GM12878 (cell line): ENCODE measurements at regions not wholly inside any gene's neighbourhood (a gene's known extent, or its start where the extent isn't known, plus 50 kb on each side); places are given as distances from the start of the nearest gene placed in this dataset.

ENCODE experiments used
- ATAC-seq: fragments of 200-7000 bp; cut with Tn5 transposase; 3 replicates; pipeline ENCODE4 v1.9.1; 2020; ENCODE audit warnings: mild to moderate bottlenecking, moderate library complexity
- BruUV-seq: library from RNA; stranded (reverse); fragments of 400-500 nt; replicated peaks from 2 replicates; lab custom pipeline; 2021; lab: Mats Ljungman, UMichigan
- CTCF ChIA-PET: fragments of 300-600 bp; sonication (Branson Sonifier 250); formaldehyde crosslinking; extraction: SDS; loops from one replicate; lab custom pipeline; 2021; ENCODE audit warnings: inconsistent platforms; lab: Yijun Ruan, JAX
- POLR2A ChIA-PET: fragments of 350-600 bp; formaldehyde crosslinking; extraction: SDS; loops from one replicate; lab custom pipeline; 2021; ENCODE audit warnings: inconsistent platforms; lab: Charles Lee
- RAD21 ChIA-PET: fragments of 300-600 bp; sonication (Branson Sonifier 250); formaldehyde crosslinking; loops from one replicate; lab custom pipeline; 2023; ENCODE audit warnings: antibody characterized with exemption; ENCODE audit not compliant: unreplicated experiment; lab: Charles Lee
- SMC1A ChIA-PET: fragments of 300-600 bp; sonication (Branson Sonifier 250); formaldehyde crosslinking; loops from one replicate; lab custom pipeline; 2023; ENCODE audit not compliant: unreplicated experiment, uncharacterized antibody; lab: Charles Lee
- DNase-seq: peaks from one replicate; pipeline ENCODE4 v3.0.0-alpha.2; 2011; ENCODE audit warnings: low read depth, low spot score
- FAIRE-seq: peaks from 3 replicates; lab custom pipeline; 2011; peaks lifted over from hg19 to GRCh38; lab: Jason Lieb, UNC
- H2AFZ ChIP-seq: 2 replicates; pipeline ENCODE4 v1.6.0; 2011; ENCODE audit warnings: low read depth, low read length, control low read depth; ENCODE audit not compliant: control insufficient read depth
- H3K27ac ChIP-seq: 2 replicates; pipeline ENCODE4 v1.5.1; 2011; ENCODE audit warnings: control low read depth; ENCODE audit not compliant: control insufficient read depth, insufficient read depth
- H3K27me3 ChIP-seq, 2 experiments: replicated peaks in 1 of 2; 2 replicates each; pipeline versions ENCODE4 v1.6.0 to v1.6.1; 2011; ENCODE audit warnings: low read length in 1 of 2; ENCODE audit not compliant: control insufficient read depth in 2 of 2, insufficient read depth in 2 of 2
- H3K36me3 ChIP-seq, 2 experiments: 2 replicates each; pipeline ENCODE4 v1.5.1; 2011; ENCODE audit warnings: low read length in 1 of 2; ENCODE audit not compliant: control insufficient read depth in 2 of 2, insufficient read depth in 2 of 2
- H3K4me1 ChIP-seq: 2 replicates; pipeline ENCODE4 v1.6.1; 2011; ENCODE audit warnings: mild to moderate bottlenecking, low read length, moderate library complexity, mixed read lengths; ENCODE audit not compliant: control insufficient read depth, insufficient read depth
- H3K4me2 ChIP-seq: 2 replicates; pipeline ENCODE4 v1.6.0; 2011; ENCODE audit warnings: control low read depth; ENCODE audit not compliant: control insufficient read depth, insufficient read depth
- H3K4me3 ChIP-seq: fragments of 200-600 bp; sonication (generic); 2 replicates; pipeline ENCODE4 v1.5.1; 2016
- H3K79me2 ChIP-seq: 2 replicates; pipeline ENCODE4 v1.6.0; 2011; ENCODE audit warnings: low read length; ENCODE audit not compliant: control insufficient read depth, insufficient read depth
- H3K9ac ChIP-seq: 2 replicates; pipeline ENCODE4 v1.8.0; 2011; ENCODE audit warnings: low read length, control low read depth, mixed read lengths; ENCODE audit not compliant: control insufficient read depth, insufficient read depth
- H3K9me3 ChIP-seq: replicated peaks from 3 replicates; pipeline ENCODE4 v1.5.1; 2011; ENCODE audit warnings: mild to moderate bottlenecking, low read length; ENCODE audit not compliant: control insufficient read depth, insufficient read depth
- H4K20me1 ChIP-seq: 2 replicates; pipeline ENCODE4 v1.6.0; 2011; ENCODE audit not compliant: control insufficient read depth, insufficient read depth
- BHLHE40 ChIP-seq, 2 experiments: fragments of 450-650 bp in 1 of 2; IDR thresholded peaks; 2 replicates each; pipeline ENCODE4 v1.6.1; 2011 to 2017; ENCODE audit warnings: low read depth in 2 of 2, borderline replicate concordance in 1 of 2, improper control_type of control experiment in 1 of 2, low read length in 1 of 2, mild to moderate bottlenecking in 1 of 2
- CUX1 ChIP-seq: IDR thresholded peaks from 2 replicates; pipeline ENCODE4 v1.6.1; 2012; ENCODE audit warnings: improper control_type of control experiment, low read depth, low read length; ENCODE audit not compliant: insufficient replicate concordance
- GATAD2B ChIP-seq: fragments of 450-650 bp; conservative IDR thresholded peaks from 2 replicates; pipeline ENCODE4 v1.6.1; 2017; ENCODE audit warnings: low read depth, mild to moderate bottlenecking, moderate library complexity
- HDAC6 ChIP-seq: fragments of 200-600 bp; sonication (generic); IDR thresholded peaks from one replicate; pipeline ENCODE4 v1.8.0; 2017; ENCODE audit warnings: antibody characterized with exemption; ENCODE audit not compliant: unreplicated experiment
- KDM1A ChIP-seq: fragments of 200-600 bp; sonication (generic); IDR thresholded peaks from 2 replicates; pipeline ENCODE4 v1.6.1; 2016; ENCODE audit warnings: borderline replicate concordance
- MAX ChIP-seq: IDR thresholded peaks from 2 replicates; pipeline ENCODE4 v1.6.1; 2012; ENCODE audit warnings: low read depth, low read length, improper control_type of control experiment
- RELB ChIP-seq: fragments of 450-650 bp; IDR thresholded peaks from 2 replicates; pipeline ENCODE4 v1.6.1; 2017; ENCODE audit warnings: low read depth, mild to moderate bottlenecking, moderate library complexity
- YBX1 ChIP-seq: fragments of 450-650 bp; IDR thresholded peaks from 2 replicates; pipeline ENCODE4 v1.6.1; 2016; ENCODE audit warnings: antibody characterized with exemption
- ZNF384 ChIP-seq: IDR thresholded peaks from 2 replicates; pipeline ENCODE4 v1.6.1; 2012; ENCODE audit warnings: low read depth, mild to moderate bottlenecking, low read length, improper control_type of control experiment, borderline replicate concordance
- WGBS: methylation state at CpG from one replicate; pipeline ENCODE4 v1.1.6; 2016; ENCODE audit warnings: low lambda C conversion rate; ENCODE audit not compliant: insufficient replicate concordance, insufficient coverage; ENCODE audit errors: missing lambda C conversion rate; 5-methylcytosine and 5-hydroxymethylcytosine counted together
- in situ Hi-C: fragments of 300-500 bp; cut with MboI; formaldehyde crosslinking; loops from 9 replicates; pipeline ENCODE4 v1.14.3; 2018; ENCODE audit warnings: mixed read lengths
- intact Hi-C: fragments of 100-400 bp; cut with micrococcal nuclease; formaldehyde crosslinking; loops from one replicate; pipeline ENCODE4 v1.14.2; 2022; ENCODE audit not compliant: unreplicated experiment

- no peak for TF ChIP-seq GATAD2B
- TF ChIP-seq, all 136 proteins: peak for 0
Observed at GRCh38 chr6:165987483-165988301, 180.0 kb downstream of the TBXT start (continued).

GRCh38 chr6:165986914-165987482 lies 180.7 kb downstream of the TBXT start:
- Histone ChIP-seq H3K27ac (no peak overlapping the region), H2AFZ (no peak overlapping the region), H3K79me2 (no peaks in the 10 kb centered on the region), H4K20me1 (no peaks in the 10 kb centered on the region), H3K9ac (no peak overlapping the region), H3K27me3 (peaks cover 8 to 9% of the 10 kb centered on the region in 2 experiments; a peak in 3 of 4 replicates), H3K4me1 (no peaks in the 10 kb centered on the region), H3K4me3 (no peak overlapping the region), H3K36me3 (no peaks in the 10 kb centered on the region), H3K4me2 (no peak overlapping the region), H3K9me3 (no peaks in the 10 kb centered on the region)
- RAD21 ChIA-PET, result no interaction called here
- in situ Hi-C loops (no loop called here), intact Hi-C loops (no loop called here)
- TF ChIP-seq CUX1, result no peak
- TF ChIP-seq RELB, result no peak
- TF ChIP-seq BHLHE40 (IDR thresholded peaks at IDR 0.05; ENCODE audit: borderline replicate concordance in 1 of 2, low read depth in 2 of 2, low read length in 1 of 2), result no peak
- TF ChIP-seq ZNF384, result no peak
- no peak for TF ChIP-seq YBX1
- no peak for TF ChIP-seq MAX
- TF ChIP-seq HDAC6, result no peak
- no peak for TF ChIP-seq KDM1A
- ATAC-seq, result no peak
- FAIRE-seq, result no peak
- no TSS peak for BruUV-seq
- 7% methylated on average over 24 of the region's 27 CpGs for WGBS
- CTCF ChIA-PET, result no interaction called here
- SMC1A ChIA-PET, result no interaction called here
- DNase-seq, result no peak
- POLR2A ChIA-PET, result no interaction called here
